ENCODE measurements at regions not wholly inside any gene's neighbourhood (a gene's known extent, or its start where the extent isn't known, plus 50 kb on each side); places are given as distances from the start of the nearest gene placed in this dataset.

DNA sequence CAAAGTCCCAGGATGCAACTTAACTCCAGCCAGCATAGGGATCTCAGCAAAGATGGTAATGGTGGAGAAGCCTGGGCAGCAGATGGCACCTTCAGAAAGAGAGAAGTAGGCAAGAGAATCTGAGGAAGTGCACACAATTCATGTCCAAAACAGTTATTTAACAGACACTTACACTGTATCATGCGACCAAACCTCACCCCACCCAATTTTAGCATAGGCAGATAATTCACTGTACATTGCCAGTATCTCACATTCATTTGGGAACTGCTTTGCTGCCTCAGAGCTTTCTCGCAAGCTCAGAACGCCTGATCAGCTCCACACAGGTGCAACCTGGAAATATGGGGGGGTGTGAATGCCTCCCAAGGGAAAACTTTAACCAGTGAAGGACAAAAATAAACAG, 143.0 kb upstream of the MAOA start:
- Histone ChIP-seq H3K79me2 (ENCODE audit: low read length) (no peaks in the 10 kb centered on the region), H3K4me3 (ENCODE audit: low read length) (no peak overlapping the region), H2AFZ (ENCODE audit: low read length) (no peak overlapping the region), H3K36me3 (ENCODE audit: insufficient read depth, low read length) (no peaks in the 10 kb centered on the region), H3K9ac (ENCODE audit: low read length) (no peak overlapping the region), H3K4me2 (ENCODE audit: low read depth, low read length, poor library complexity, severe bottlenecking) (no peak overlapping the region), H3K9me3 (ENCODE audit: low read length) (no peaks in the 10 kb centered on the region), H3K9me2 (replicated peaks; ENCODE audit: insufficient read depth, low read length) (no peaks in the 10 kb centered on the region), H4K20me1 (ENCODE audit: insufficient read depth, low read depth, low read length) (no peaks in the 10 kb centered on the region), H3K4me1 (ENCODE audit: low read length) (no peaks in the 10 kb centered on the region), H3K27me3 (ENCODE audit: low read length) (no peaks in the 10 kb centered on the region), H3K27ac (ENCODE audit: low read length) (no peak overlapping the region)
- DNase-seq = no peak

DNA sequence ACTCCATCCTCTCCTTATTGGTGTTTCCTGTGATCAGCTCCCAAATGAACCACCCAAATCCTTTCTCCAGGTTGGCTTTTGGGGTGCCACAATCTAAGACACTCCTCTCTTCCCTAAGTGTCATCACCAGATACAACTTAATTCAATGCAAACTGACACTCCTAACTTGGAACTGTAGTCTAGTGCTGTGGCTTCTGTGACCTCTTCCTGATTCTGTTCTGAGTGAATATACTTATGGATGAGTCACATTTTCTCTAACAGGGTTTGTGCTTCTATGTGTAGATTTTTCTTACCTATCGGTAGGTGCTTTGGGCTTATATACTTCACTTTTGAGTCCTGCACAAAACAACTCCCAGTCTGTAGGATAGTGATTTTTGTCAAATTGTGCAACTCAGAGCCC, 141.3 kb upstream of the MAOA start:
- Histone ChIP-seq H3K9ac (ENCODE audit: low read length) (no peak overlapping the region), H3K9me2 (replicated peaks; ENCODE audit: insufficient read depth, low read length) (no peaks in the 10 kb centered on the region), H3K79me2 (ENCODE audit: low read length) (no peaks in the 10 kb centered on the region), H4K20me1 (ENCODE audit: insufficient read depth, low read depth, low read length) (no peaks in the 10 kb centered on the region), H3K27ac (ENCODE audit: low read length) (no peak overlapping the region), H3K36me3 (ENCODE audit: insufficient read depth, low read length) (no peaks in the 10 kb centered on the region), H3K4me1 (ENCODE audit: low read length) (no peaks in the 10 kb centered on the region), H2AFZ (ENCODE audit: low read length) (no peak overlapping the region), H3K9me3 (ENCODE audit: low read length) (no peaks in the 10 kb centered on the region), H3K4me3 (ENCODE audit: low read length) (no peak overlapping the region), H3K4me2 (ENCODE audit: low read depth, low read length, poor library complexity, severe bottlenecking) (no peak overlapping the region), H3K27me3 (ENCODE audit: low read length) (no peaks in the 10 kb centered on the region)
- DNase-seq = no peak

DNA sequence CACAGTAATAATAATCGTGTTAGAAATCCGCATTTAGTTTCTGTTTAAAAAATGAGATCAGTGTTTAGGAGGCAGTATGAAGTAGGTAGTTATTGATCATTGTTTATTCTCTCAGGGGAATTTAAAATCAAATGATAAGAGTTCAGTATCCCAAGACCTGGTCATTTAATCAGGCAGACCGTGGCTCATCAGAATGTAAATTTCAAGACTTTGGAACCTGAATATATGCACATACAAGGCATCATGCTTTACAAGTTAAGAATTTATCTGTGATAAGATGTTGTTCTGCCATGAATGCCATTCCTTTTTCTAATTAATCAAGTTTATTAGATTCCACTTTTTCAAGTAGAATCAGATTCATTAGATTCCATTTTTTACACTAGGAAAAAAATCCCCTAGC, 133.5 kb upstream of the MAOA start:
- no peaks in the 10 kb centered on the region for H3K36me3 ChIP-seq (ENCODE audit: insufficient read depth, low read length)
- no peak for DNase-seq
- no peaks in the 10 kb centered on the region for H3K9me3 ChIP-seq (ENCODE audit: low read length)
- H3K79me2 ChIP-seq (ENCODE audit: low read length) = no peaks in the 10 kb centered on the region
- no peaks in the 10 kb centered on the region for H4K20me1 ChIP-seq (ENCODE audit: insufficient read depth, low read depth, low read length)
- H3K4me1 ChIP-seq (ENCODE audit: low read length) = no peaks in the 10 kb centered on the region
- no peak overlapping the region for H3K4me2 ChIP-seq (ENCODE audit: low read depth, low read length, poor library complexity, severe bottlenecking)
- H3K27me3 ChIP-seq (ENCODE audit: low read length) = no peaks in the 10 kb centered on the region
- H3K9ac ChIP-seq (ENCODE audit: low read length) = no peak overlapping the region
- H2AFZ ChIP-seq (ENCODE audit: low read length) = no peak overlapping the region
- no peak overlapping the region for H3K4me3 ChIP-seq (ENCODE audit: low read length)
- H3K9me2 ChIP-seq (replicated peaks; ENCODE audit: insufficient read depth, low read length) = no peaks in the 10 kb centered on the region
- no peak overlapping the region for H3K27ac ChIP-seq (ENCODE audit: low read length)

DNA sequence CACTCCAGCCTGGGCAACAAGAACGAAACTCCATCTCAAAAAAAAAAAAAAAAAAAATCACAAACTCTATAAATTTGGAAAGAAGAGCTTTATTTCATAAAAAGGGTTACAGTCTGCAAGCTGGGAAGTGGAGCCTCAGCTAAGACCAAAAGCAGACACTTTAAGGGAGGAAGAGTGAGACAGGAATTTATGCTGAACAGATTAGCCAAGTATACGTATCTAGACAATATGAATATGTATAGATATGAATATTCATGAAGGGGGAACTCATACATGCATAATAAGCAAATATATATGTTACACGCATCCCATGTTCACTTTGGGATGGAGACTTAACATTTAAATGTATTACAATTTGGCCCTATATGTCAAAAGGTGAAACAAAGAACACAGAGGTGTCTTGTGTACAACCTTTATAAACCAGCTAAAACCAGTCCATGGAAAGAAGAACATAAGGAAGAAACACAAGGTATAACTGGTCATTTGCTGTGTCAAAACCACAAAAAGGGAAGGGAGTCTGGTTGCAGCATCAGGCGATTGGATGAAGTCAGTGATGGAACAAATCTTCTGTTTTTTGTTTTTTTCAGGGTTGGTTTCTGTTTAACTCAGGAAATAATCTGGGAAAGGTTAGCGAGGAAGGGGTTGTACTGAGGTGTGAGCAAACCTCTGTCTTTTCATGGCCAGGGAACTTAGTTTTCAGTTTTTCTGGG, 130.0 kb upstream of the MAOA start:
- H4K20me1 ChIP-seq (ENCODE audit: insufficient read depth, low read depth, low read length) = no peaks in the 10 kb centered on the region
- no peaks in the 10 kb centered on the region for H3K4me1 ChIP-seq (ENCODE audit: low read length)
- DNase-seq = no peak
- H3K9me2 ChIP-seq (replicated peaks; ENCODE audit: insufficient read depth, low read length) = no peaks in the 10 kb centered on the region
- no peak overlapping the region for H2AFZ ChIP-seq (ENCODE audit: low read length)
- no peaks in the 10 kb centered on the region; the same call in 1 of the 2 replicates for H3K9me3 ChIP-seq (ENCODE audit: low read length)
- no peak overlapping the region for H3K9ac ChIP-seq (ENCODE audit: low read length)
- H3K27ac ChIP-seq (ENCODE audit: low read length) = no peak overlapping the region
- no peaks in the 10 kb centered on the region for H3K27me3 ChIP-seq (ENCODE audit: low read length)
- H3K79me2 ChIP-seq (ENCODE audit: low read length) = no peaks in the 10 kb centered on the region
- no peak overlapping the region for H3K4me2 ChIP-seq (ENCODE audit: low read depth, low read length, poor library complexity, severe bottlenecking)
- H3K36me3 ChIP-seq (ENCODE audit: insufficient read depth, low read length) = no peaks in the 10 kb centered on the region
- H3K4me3 ChIP-seq (ENCODE audit: low read length) = no peak overlapping the region

DNA sequence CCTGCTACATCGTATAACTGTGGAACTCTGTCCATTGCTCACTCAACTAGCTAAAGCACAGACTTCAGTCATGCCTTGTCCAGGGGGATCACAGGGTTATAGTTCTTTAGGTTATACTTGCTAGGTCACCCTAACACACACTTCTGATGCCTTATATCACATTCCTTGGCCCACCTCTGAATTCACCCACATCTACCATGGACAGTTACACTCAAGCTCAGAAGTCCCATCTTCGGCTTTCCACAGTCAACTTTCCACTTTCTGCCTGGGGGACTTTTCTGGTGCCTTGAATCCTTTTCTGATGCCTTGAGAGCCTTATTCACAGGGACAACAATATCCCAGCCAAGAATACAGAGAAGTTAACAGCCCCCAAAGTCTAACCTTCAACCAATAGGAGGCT, 129.2 kb upstream of the MAOA start:
- Histone ChIP-seq H3K9me3 (ENCODE audit: low read length) (no peaks in the 10 kb centered on the region; the same call in 1 of the 2 replicates), H3K27ac (ENCODE audit: low read length) (no peak overlapping the region), H3K4me1 (ENCODE audit: low read length) (no peaks in the 10 kb centered on the region), H3K27me3 (ENCODE audit: low read length) (no peaks in the 10 kb centered on the region), H3K79me2 (ENCODE audit: low read length) (no peaks in the 10 kb centered on the region), H3K9ac (ENCODE audit: low read length) (no peak overlapping the region), H2AFZ (ENCODE audit: low read length) (no peak overlapping the region), H3K36me3 (ENCODE audit: insufficient read depth, low read length) (no peaks in the 10 kb centered on the region), H3K9me2 (replicated peaks; ENCODE audit: insufficient read depth, low read length) (no peaks in the 10 kb centered on the region), H4K20me1 (ENCODE audit: insufficient read depth, low read depth, low read length) (no peaks in the 10 kb centered on the region), H3K4me2 (ENCODE audit: low read depth, low read length, poor library complexity, severe bottlenecking) (no peak overlapping the region), H3K4me3 (ENCODE audit: low read length) (no peak overlapping the region)
- no peak for DNase-seq

DNA sequence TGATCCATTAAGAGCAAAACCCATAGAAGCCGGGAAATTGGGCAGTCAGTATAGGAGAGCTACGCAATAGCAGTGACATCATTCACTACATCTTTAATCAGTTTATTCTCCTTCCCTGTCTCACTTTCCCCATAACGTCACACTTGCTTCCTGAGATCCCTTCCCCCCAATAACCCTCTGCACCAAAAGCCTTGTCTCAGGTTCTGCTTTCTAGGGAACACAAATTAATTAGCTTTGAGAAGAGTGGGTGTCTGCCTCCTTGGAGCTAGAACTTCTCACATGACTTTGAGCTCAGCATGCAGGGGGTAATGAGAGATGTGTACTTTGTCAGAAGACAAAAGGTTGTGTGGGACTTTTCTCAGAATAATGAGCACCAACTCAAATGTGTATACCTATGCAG, 128.3 kb upstream of the MAOA start:
- no peaks in the 10 kb centered on the region for H3K36me3 ChIP-seq (ENCODE audit: insufficient read depth, low read length)
- no peak overlapping the region for H2AFZ ChIP-seq (ENCODE audit: low read length)
- no peak overlapping the region for H3K9ac ChIP-seq (ENCODE audit: low read length)
- H3K4me1 ChIP-seq (ENCODE audit: low read length) = no peaks in the 10 kb centered on the region
- H3K79me2 ChIP-seq (ENCODE audit: low read length) = no peaks in the 10 kb centered on the region
- H3K4me3 ChIP-seq (ENCODE audit: low read length) = no peak overlapping the region
- H3K4me2 ChIP-seq (ENCODE audit: low read depth, low read length, poor library complexity, severe bottlenecking) = no peak overlapping the region
- H3K9me3 ChIP-seq (ENCODE audit: low read length) = no peaks in the 10 kb centered on the region; the same call in 1 of the 2 replicates
- H4K20me1 ChIP-seq (ENCODE audit: insufficient read depth, low read depth, low read length) = no peaks in the 10 kb centered on the region
- H3K27me3 ChIP-seq (ENCODE audit: low read length) = no peaks in the 10 kb centered on the region
- no peak overlapping the region for H3K27ac ChIP-seq (ENCODE audit: low read length)
- no peaks in the 10 kb centered on the region for H3K9me2 ChIP-seq (replicated peaks; ENCODE audit: insufficient read depth, low read length)
- DNase-seq = no peak

DNA sequence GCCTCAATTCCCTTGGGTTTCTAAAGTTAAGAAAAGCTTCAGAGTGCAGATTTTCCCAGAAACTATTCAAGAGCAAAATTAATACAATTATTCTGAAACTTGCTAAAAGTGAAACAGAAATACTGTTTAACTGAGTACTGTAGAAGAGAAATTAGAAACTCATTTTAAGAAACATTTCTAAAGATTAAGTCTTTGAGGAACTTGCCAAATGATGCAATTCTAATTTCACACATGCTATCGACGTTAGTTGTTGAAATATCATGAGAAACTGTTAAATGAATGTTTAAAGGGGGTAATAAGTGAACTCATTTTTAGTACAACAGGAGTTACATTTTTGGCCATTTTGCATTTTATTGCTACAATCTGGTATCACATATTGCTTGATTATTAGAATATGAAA, 125.3 kb upstream of the MAOA start:
- no peak overlapping the region for H3K4me2 ChIP-seq (ENCODE audit: low read depth, low read length, poor library complexity, severe bottlenecking)
- H3K27ac ChIP-seq (ENCODE audit: low read length) = no peak overlapping the region

DNA sequence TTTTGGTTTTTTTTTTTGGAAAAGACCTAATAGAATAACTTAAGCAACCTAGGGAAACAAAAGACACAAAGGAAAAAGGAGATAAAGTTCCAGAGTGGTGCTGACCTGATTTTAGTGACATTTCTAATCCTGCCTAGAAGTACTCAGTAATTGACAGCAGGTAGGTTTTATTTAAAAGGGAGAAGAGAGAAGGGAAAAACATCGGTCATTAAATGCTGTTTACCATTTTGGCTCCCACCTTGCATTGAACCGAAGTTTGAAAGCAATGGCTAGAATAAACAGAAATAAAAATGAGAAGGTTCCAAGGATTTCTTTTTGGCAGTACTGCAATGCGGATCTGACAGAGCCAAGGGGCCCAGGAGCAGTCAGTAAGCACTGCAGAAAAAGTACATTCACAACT, 115.8 kb upstream of the MAOA start:
- H4K20me1 ChIP-seq (ENCODE audit: insufficient read depth, low read depth, low read length) = no peaks in the 10 kb centered on the region
- no peak for DNase-seq
- H3K27ac ChIP-seq (ENCODE audit: low read length) = no peak overlapping the region
- H3K79me2 ChIP-seq (ENCODE audit: low read length) = no peaks in the 10 kb centered on the region
- H3K27me3 ChIP-seq (ENCODE audit: low read length) = no peaks in the 10 kb centered on the region
- H3K4me1 ChIP-seq (ENCODE audit: low read length) = no peaks in the 10 kb centered on the region
- no peaks in the 10 kb centered on the region for H3K9me2 ChIP-seq (replicated peaks; ENCODE audit: insufficient read depth, low read length)
- H3K9me3 ChIP-seq (ENCODE audit: low read length) = no peaks in the 10 kb centered on the region
- no peak overlapping the region for H2AFZ ChIP-seq (ENCODE audit: low read length)
- H3K4me2 ChIP-seq (ENCODE audit: low read depth, low read length, poor library complexity, severe bottlenecking) = no peak overlapping the region
- H3K9ac ChIP-seq (ENCODE audit: low read length) = no peak overlapping the region
- H3K4me3 ChIP-seq (ENCODE audit: low read length) = no peak overlapping the region
- no peaks in the 10 kb centered on the region for H3K36me3 ChIP-seq (ENCODE audit: insufficient read depth, low read length)

More for the DNA sequence above, 125.3 kb upstream of the MAOA start:
- no peaks in the 10 kb centered on the region; the same call in 1 of the 2 replicates for H3K9me3 ChIP-seq (ENCODE audit: low read length)
- H3K79me2 ChIP-seq (ENCODE audit: low read length) = no peaks in the 10 kb centered on the region
- no peak overlapping the region for H3K9ac ChIP-seq (ENCODE audit: low read length)
- H3K36me3 ChIP-seq (ENCODE audit: insufficient read depth, low read length) = no peaks in the 10 kb centered on the region
- no peak overlapping the region for H2AFZ ChIP-seq (ENCODE audit: low read length)
- no peaks in the 10 kb centered on the region for H3K9me2 ChIP-seq (replicated peaks; ENCODE audit: insufficient read depth, low read length)
- no peaks in the 10 kb centered on the region for H3K4me1 ChIP-seq (ENCODE audit: low read length)
- DNase-seq = no peak
- no peaks in the 10 kb centered on the region for H4K20me1 ChIP-seq (ENCODE audit: insufficient read depth, low read depth, low read length)
- H3K27me3 ChIP-seq (ENCODE audit: low read length) = no peaks in the 10 kb centered on the region
- H3K4me3 ChIP-seq (ENCODE audit: low read length) = no peak overlapping the region

Measured in Karpas-422 (cell line).